IPS-15b (cell line): ENCODE measurements at regions not wholly inside any gene's neighbourhood (a gene's known extent, or its start where the extent isn't known, plus 50 kb on each side); places are given as distances from the start of the nearest gene placed in this dataset.

ENCODE experiments used
- H3K27me3 ChIP-seq: one replicate; pipeline ENCODE4 v1.6.1; 2013; ENCODE audit warnings: low read length; ENCODE audit not compliant: control insufficient read depth, insufficient read depth
- H3K36me3 ChIP-seq: one replicate; pipeline ENCODE4 v1.6.1; 2013; ENCODE audit warnings: low read length; ENCODE audit not compliant: control insufficient read depth, insufficient read depth
- H3K4me1 ChIP-seq: one replicate; pipeline ENCODE4 v1.6.1; 2013; ENCODE audit warnings: mild to moderate bottlenecking, low read length; ENCODE audit not compliant: control insufficient read depth, insufficient read depth
- H3K4me3 ChIP-seq: one replicate; pipeline ENCODE4 v1.5.1; 2013; ENCODE audit warnings: low read depth, low read length
- H3K9ac ChIP-seq: one replicate; pipeline ENCODE4 v1.6.1; 2013; ENCODE audit warnings: low read depth, mild to moderate bottlenecking, low read length
- H3K9me3 ChIP-seq: one replicate; pipeline ENCODE4 v1.6.1; 2013; ENCODE audit warnings: mild to moderate bottlenecking, low read length; ENCODE audit not compliant: control insufficient read depth, insufficient read depth

DNA sequence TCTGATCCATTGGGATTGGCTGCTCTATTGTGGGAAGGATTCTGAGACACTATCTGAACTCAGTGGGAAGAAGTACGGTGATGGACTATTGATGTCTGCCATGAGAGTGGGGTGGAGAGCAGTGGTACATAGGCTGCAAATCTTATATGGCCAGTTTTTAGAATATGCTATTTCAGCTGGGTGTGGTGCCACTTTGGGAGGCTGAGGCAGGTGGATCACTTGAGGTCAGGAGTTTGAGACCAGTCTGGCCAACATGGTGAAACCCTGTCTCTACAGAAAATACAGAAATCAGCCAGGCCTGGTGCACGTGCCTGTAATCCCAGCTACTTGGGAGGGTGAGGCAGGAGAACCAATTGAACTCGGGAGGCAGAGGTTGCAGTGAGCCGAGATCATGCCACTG lies 505.9 kb downstream of the MED13L start:
- H3K9me3 ChIP-seq = no peaks in the 10 kb centered on the region
- no peaks in the 10 kb centered on the region for H3K27me3 ChIP-seq
- no peaks in the 10 kb centered on the region for H3K36me3 ChIP-seq
- no peak overlapping the region for H3K9ac ChIP-seq
- no peaks in the 10 kb centered on the region for H3K4me1 ChIP-seq
- no peak overlapping the region for H3K4me3 ChIP-seq

DNA sequence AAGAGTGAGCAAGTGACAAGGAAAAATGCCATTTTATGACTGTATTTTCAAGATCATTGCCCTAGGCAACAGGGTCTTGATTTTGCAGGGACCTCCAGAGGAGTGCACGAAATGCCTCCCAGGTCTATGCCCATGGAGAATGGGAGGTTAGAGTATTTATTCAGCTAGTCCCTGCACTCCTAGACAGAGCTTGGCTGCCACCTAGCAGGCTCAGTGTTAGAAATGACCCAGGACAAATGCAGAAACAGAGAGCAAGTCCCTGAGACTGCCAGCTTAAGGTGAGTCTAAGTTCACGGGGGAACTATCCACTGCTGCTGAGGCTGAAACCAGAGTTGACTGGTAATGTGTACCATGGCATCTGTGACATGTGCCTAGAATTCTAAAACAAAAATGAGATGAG lies 506.4 kb downstream of the MED13L start:
- Histone ChIP-seq H3K27me3 (no peaks in the 10 kb centered on the region), H3K9me3 (no peaks in the 10 kb centered on the region), H3K4me1 (no peaks in the 10 kb centered on the region), H3K36me3 (no peaks in the 10 kb centered on the region), H3K4me3 (no peak overlapping the region), H3K9ac (no peak overlapping the region)

DNA sequence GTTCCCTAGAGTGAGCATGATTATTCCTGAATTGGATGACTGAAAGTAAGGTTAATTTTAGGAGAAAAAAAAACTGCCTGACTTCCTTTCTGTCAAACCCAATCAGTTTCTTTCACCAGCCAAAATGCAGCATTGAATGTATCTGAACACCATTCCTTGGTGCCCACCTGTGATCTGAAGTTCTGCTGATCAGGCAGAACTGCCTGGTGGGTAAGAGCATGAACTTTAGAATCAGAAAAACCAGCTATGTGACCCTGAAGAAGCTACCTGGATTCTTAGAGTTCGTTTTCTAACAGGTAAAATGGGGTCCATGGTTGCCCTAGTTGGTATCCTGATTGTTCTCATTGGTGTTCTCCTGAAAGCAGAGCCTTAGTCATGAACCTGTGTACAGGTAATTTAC lies 506.9 kb downstream of the MED13L start:
- Histone ChIP-seq H3K9me3 (no peaks in the 10 kb centered on the region), H3K27me3 (no peaks in the 10 kb centered on the region), H3K36me3 (no peaks in the 10 kb centered on the region), H3K4me3 (no peak overlapping the region), H3K4me1 (no peaks in the 10 kb centered on the region), H3K9ac (no peak overlapping the region)

DNA sequence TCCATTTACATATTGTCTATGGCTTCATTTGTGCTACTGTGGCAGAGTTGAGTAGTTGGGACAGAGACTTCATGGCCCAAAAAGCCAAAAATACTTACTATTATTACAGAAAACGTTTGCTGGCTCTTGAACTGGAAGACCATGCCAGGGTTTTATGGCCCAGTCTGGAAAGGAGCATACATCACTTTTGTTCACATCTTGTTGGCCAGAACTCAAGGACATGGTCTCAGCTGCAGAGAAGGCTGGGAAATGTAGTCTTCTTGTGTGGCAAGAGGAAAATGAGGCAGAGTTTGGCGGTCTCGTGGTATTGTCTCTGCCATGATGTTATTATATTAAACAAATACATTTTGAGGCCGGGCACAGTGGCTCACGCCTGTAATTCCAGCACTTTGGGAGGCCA lies 509.6 kb downstream of the MED13L start:
- H3K9ac ChIP-seq = no peak overlapping the region
- H3K9me3 ChIP-seq = no peaks in the 10 kb centered on the region
- H3K4me3 ChIP-seq = no peak overlapping the region
- H3K36me3 ChIP-seq = no peaks in the 10 kb centered on the region
- no peaks in the 10 kb centered on the region for H3K4me1 ChIP-seq
- H3K27me3 ChIP-seq = no peaks in the 10 kb centered on the region

DNA sequence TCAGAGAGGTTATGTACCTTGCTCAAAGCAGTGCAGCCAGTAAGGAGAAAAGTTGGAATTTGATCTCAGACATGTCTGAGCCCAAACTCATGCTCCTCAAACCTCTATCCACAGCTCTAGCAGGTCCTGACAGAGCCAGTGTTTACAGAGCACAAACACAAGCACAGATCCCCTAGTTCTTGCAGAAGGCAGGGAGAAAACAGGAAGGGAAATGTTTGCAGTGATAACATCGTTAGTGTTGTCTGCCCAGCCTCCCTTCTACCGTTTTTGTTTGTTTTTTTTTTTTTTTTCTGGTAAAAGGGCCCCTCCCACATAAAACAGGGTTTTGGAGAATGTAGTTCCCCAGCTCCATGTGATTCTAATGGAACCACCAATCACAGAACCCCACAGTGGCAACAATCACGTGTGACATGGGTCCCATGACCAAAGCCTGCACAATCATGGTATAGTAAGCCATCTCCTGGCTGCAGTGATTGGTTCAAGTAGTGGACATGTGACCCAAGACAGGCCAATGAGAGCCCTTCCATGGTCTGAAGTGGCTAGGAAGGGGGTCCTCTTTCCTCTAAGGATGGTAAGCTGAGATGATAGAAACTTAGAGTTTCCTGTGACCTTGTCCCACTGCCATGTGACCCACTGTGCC lies 513.4 kb downstream of the MED13L start:
- Histone ChIP-seq H3K4me3 (no peak overlapping the region), H3K4me1 (no peaks in the 10 kb centered on the region)

DNA sequence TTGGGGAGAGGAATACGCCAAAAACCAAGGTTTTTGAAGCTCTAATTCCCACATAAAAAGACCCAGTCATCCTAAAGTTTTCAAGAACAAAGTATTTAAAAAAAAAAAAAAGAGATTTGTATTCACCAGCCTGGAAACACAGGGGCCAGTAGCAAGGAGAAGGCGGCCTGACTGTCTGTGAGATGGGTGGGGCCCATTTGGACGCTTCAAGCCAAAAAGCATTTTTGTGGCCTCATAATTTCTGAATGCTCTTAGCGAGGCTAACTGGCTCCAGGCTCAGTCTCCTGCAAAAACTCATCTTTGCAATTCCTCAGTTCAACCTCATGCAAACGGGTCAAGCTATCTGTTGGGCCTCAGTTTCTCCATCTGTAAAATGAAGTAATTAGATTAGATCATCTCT lies 514.1 kb downstream of the MED13L start:
- no peak overlapping the region for H3K4me3 ChIP-seq
- no peaks in the 10 kb centered on the region for H3K27me3 ChIP-seq
- H3K36me3 ChIP-seq = no peaks in the 10 kb centered on the region
- H3K9ac ChIP-seq = no peak overlapping the region
- H3K9me3 ChIP-seq = no peaks in the 10 kb centered on the region
- H3K4me1 ChIP-seq = no peaks in the 10 kb centered on the region

More for the DNA sequence above, 513.4 kb downstream of the MED13L start:
- H3K9ac ChIP-seq = no peak overlapping the region
- H3K27me3 ChIP-seq = no peaks in the 10 kb centered on the region
- no peaks in the 10 kb centered on the region for H3K36me3 ChIP-seq
- H3K9me3 ChIP-seq = no peaks in the 10 kb centered on the region

DNA sequence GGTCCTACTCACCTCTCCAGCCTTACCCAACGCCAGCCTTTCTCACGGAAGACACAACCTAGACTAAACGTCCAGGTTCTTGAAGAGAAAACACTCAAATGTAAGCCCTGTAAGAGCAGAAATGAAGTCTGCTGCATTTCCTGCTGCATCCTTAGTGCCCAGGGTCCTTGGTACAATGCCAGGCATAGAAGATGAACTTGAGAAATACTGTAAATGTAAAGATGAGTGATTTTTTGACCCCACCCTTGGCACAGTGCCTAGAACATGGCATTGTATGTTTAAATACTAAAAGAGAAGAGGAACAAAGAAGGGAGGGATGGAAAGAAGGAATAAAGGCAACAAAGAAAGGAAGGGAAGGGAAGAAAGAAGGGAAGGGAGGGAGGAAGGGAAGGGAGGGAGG lies 514.6 kb downstream of the MED13L start:
- no peaks in the 10 kb centered on the region for H3K4me1 ChIP-seq
- H3K4me3 ChIP-seq = no peak overlapping the region
- H3K9ac ChIP-seq = no peak overlapping the region

DNA sequence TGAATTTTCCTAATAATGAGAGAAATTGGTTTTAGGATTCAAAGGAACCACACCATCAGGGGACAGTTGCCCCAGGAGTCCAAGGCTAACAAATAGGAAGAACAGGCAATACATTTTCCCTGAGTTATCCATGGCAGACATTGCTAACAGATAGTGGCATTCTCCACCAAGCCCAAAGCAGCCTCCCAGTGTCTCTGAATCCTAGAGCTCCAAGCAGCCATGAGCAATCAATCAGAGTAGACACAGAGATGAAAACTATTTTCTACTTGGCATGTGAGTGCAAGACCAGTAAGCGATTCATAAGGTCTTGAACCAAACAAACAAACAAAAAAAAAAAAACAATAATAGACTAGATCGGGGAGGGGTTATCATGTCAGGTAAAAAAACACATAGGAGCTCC lies 515.7 kb downstream of the MED13L start:
- Histone ChIP-seq H3K9me3 (no peaks in the 10 kb centered on the region), H3K36me3 (no peaks in the 10 kb centered on the region), H3K4me1 (no peaks in the 10 kb centered on the region), H3K4me3 (no peak overlapping the region), H3K9ac (no peak overlapping the region), H3K27me3 (no peaks in the 10 kb centered on the region)

More for the DNA sequence above, 514.6 kb downstream of the MED13L start:
- Histone ChIP-seq H3K9me3 (no peaks in the 10 kb centered on the region), H3K27me3 (no peaks in the 10 kb centered on the region), H3K36me3 (no peaks in the 10 kb centered on the region)

DNA sequence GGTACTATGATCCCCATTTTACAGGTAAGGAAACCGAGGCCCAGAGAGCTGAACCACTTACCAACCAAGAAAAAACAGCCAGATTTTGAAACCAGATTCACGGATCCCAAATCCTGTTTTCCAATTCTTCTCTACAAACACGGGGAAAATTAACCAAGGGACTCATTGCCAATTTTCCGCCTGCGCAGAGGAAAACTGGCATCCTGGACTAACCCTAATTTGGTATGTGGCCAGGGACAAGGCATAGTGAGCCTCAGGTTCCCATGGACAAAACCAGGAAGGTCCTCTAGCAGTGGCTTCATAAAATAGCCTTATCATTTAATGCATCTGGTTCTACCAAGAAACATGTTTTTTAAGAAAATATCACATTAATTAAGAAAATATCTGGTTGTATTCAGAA lies 517.3 kb downstream of the MED13L start:
- Histone ChIP-seq H3K27me3 (no peaks in the 10 kb centered on the region), H3K4me1 (no peaks in the 10 kb centered on the region), H3K4me3 (no peak overlapping the region), H3K9me3 (no peaks in the 10 kb centered on the region), H3K9ac (no peak overlapping the region), H3K36me3 (no peaks in the 10 kb centered on the region)

DNA sequence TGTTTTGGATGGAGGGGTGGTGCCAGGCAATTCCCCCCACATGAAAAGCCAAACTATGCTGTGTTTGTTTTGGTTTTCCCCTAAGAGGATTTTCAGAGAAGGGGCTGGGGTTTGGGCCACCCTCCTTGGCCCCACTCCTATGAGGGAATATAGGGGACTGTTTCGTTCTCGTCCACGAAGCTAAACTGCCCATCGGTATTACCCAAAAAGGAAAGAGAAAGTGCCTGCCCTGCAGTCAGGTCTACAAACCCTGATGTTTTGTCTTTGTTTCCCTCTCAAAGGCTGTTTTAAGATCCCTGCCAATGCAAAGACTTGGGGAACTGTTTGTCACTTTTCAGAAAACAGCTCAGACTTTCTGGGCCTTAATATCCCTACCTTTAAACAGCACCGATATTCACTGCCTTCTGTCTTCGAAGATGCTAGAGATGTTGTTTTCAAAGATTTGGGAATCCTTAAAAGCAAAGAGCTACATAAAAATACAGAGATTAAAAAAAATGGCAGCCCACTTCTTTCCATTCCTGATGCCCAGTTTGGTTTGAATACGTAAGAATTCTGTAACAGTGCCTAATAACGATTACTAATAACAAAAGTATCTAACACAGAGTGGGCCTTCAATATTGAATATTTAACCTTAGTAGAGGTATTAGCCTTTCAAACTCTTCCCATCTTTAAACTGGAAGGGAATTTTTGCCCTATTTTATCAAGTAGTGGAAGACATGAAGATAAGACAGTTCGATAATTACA lies 518.4 kb downstream of the MED13L start:
- Histone ChIP-seq H3K4me3 (no peak overlapping the region), H3K27me3 (no peaks in the 10 kb centered on the region), H3K4me1 (no peaks in the 10 kb centered on the region), H3K9me3 (no peaks in the 10 kb centered on the region), H3K9ac (no peak overlapping the region), H3K36me3 (no peaks in the 10 kb centered on the region)

DNA sequence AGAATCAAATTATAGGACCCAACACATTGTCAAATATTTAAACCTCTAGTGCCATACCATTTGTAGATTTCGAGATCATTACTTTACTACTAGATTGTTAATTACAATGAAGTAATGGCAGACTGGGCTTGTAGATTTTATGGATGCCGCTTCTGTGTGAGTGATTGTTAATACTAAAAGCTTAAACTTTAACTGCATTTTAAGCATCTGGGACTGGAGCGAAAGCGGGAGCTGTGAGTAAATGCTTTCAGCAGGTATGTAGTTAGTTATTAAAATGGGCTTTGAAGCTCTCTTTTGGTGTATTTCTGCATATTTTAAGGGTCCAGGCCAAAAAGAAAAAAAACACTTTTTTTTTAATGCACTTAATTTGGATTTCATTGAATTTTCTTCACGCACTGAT lies 519.3 kb downstream of the MED13L start:
- no peak overlapping the region for H3K9ac ChIP-seq
- H3K9me3 ChIP-seq = no peaks in the 10 kb centered on the region
- H3K36me3 ChIP-seq = no peaks in the 10 kb centered on the region
- no peak overlapping the region for H3K4me3 ChIP-seq
- H3K27me3 ChIP-seq = no peaks in the 10 kb centered on the region
- H3K4me1 ChIP-seq = no peaks in the 10 kb centered on the region

DNA sequence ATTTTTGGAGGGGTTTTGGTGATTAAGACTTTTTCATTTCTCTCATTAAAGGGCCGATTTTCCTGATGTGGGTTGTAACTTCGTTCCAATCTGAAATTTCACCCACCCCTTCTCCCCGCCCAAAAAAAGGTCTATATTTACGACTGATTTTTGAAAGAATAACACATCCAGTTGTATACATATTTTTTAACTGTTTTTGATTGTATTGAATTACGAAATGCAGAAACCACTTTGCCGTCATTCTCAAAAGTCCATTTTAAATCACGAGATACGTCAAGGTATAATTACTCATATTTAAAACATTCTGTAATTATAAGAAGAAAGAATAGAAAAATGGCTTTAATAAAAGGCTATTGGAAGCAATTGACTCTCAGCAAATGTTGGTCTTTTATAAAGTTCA lies 520.7 kb downstream of the MED13L start:
- Histone ChIP-seq H3K36me3 (no peaks in the 10 kb centered on the region), H3K4me1 (no peaks in the 10 kb centered on the region), H3K4me3 (no peak overlapping the region), H3K9me3 (no peaks in the 10 kb centered on the region), H3K27me3 (no peaks in the 10 kb centered on the region), H3K9ac (no peak overlapping the region)
